H1 (cell line): ENCODE measurements at regions not wholly inside any gene's neighbourhood (a gene's known extent, or its start where the extent isn't known, plus 50 kb on each side); places are given as distances from the start of the nearest gene placed in this dataset.

Experiments used
- CTCF ChIA-PET: fragments of 300-600 bp; sonication (Branson Sonifier 250); formaldehyde crosslinking; loops from one replicate; lab custom pipeline; 2021; ENCODE audit not compliant: partially characterized antibody; lab: Charles Lee
- POLR2A ChIA-PET: fragments of 300-600 bp; sonication (Branson Sonifier 250); formaldehyde crosslinking; loops from one replicate; lab custom pipeline; 2021; ENCODE audit warnings: inconsistent platforms; ENCODE audit not compliant: partially characterized antibody; lab: Charles Lee
- DNase-seq, 2 experiments: peaks; one replicate each; pipeline versions ENCODE4 v3.0.0 to v3.0.0-alpha.2; 2010 to 2022; ENCODE audit warnings: low spot score in 2 of 2, low read depth in 1 of 2, mixed read lengths in 1 of 2
- FAIRE-seq: peaks from 2 replicates; lab custom pipeline; 2011; peaks lifted over from hg19 to GRCh38; lab: Jason Lieb, UNC
- H2AFZ ChIP-seq: 2 replicates; pipeline ENCODE4 v1.8.1; 2012; ENCODE audit warnings: low read length, inconsistent platforms
- H2AK5ac ChIP-seq: 2 replicates; pipeline ENCODE4 v1.6.1; 2013; ENCODE audit warnings: low read depth, low read length
- H2BK120ac ChIP-seq: replicated peaks from 2 replicates; pipeline ENCODE3; 2013; ENCODE audit warnings: low read depth, low read length, inconsistent platforms
- H2BK12ac ChIP-seq: 2 replicates; pipeline ENCODE4 v1.6.1; 2013; ENCODE audit warnings: low read depth, low read length
- H2BK15ac ChIP-seq: 2 replicates; pipeline ENCODE4 v1.6.1; 2013; ENCODE audit warnings: low read length
- H2BK20ac ChIP-seq: 2 replicates; pipeline ENCODE4 v1.6.1; 2013; ENCODE audit warnings: low read length
- H2BK5ac ChIP-seq: 2 replicates; pipeline ENCODE4 v1.6.1; 2013; ENCODE audit warnings: low read depth, low read length
- H3K14ac ChIP-seq: 2 replicates; pipeline ENCODE4 v1.6.1; 2013; ENCODE audit warnings: inconsistent platforms; ENCODE audit not compliant: insufficient read length
- H3K18ac ChIP-seq: 2 replicates; pipeline ENCODE4 v1.6.1; 2013; ENCODE audit warnings: low read length; ENCODE audit errors: extremely low read depth
- H3K23ac ChIP-seq: 2 replicates; pipeline ENCODE4 v1.6.1; 2013; ENCODE audit warnings: inconsistent platforms; ENCODE audit not compliant: insufficient read length
- H3K23me2 ChIP-seq: 2 replicates; pipeline ENCODE4 v1.6.1; 2013; ENCODE audit warnings: low read depth, low read length
- H3K27ac ChIP-seq: 2 replicates; pipeline ENCODE4 v1.6.1; 2011; ENCODE audit warnings: low read depth, low read length, inconsistent platforms
- H3K27me3 ChIP-seq, 4 experiments: replicated peaks in 1 of 4; 1 replicate in 1 of 4; 2 replicates in 3 of 4; pipeline versions ENCODE4 v1.6.1 to v1.8.1; 2011 to 2013; ENCODE audit warnings: low read length in 3 of 4, mild to moderate bottlenecking in 3 of 4, inconsistent platforms in 2 of 4, mixed read lengths in 2 of 4, moderate library complexity in 1 of 4; ENCODE audit not compliant: control insufficient read depth in 3 of 4, insufficient read depth in 3 of 4; ENCODE audit errors: extremely low read depth in 1 of 4
- H3K36me3 ChIP-seq, 4 experiments: 2 replicates each; pipeline versions ENCODE4 v1.6.1 to v1.8.1; 2011 to 2013; ENCODE audit warnings: mild to moderate bottlenecking in 4 of 4, low read length in 3 of 4, moderate library complexity in 2 of 4, control low read depth in 1 of 4, inconsistent platforms in 1 of 4; ENCODE audit not compliant: insufficient read depth in 4 of 4, control insufficient read depth in 2 of 4
- H3K4ac ChIP-seq: replicated peaks from 2 replicates; pipeline ENCODE3; 2013; ENCODE audit warnings: low read length, low read depth, mixed read lengths, inconsistent platforms; ENCODE audit not compliant: insufficient read length
- H3K4me1 ChIP-seq, 4 experiments: replicated peaks in 1 of 4; 1 replicate in 1 of 4; 2 replicates in 3 of 4; pipeline versions ENCODE4 v1.6.1 to v1.8.1; 2011 to 2013; ENCODE audit warnings: low read length in 3 of 4, inconsistent platforms in 2 of 4, mixed read lengths in 1 of 4; ENCODE audit not compliant: insufficient read depth in 4 of 4, control insufficient read depth in 3 of 4
- H3K4me2 ChIP-seq, 2 experiments: 2 replicates each; pipeline versions ENCODE4 v1.6.1 to v1.8.1; 2011 to 2013; ENCODE audit warnings: low read depth in 2 of 2, low read length in 2 of 2, control low read depth in 1 of 2, inconsistent platforms in 1 of 2, mild to moderate bottlenecking in 1 of 2; ENCODE audit not compliant: insufficient read depth in 1 of 2
- H3K4me3 ChIP-seq, 4 experiments: fragments of 200-600, 300-600 bp in 1 of 4; sonication (generic), shearing (Covaris generic), sonication (Bioruptor Twin) in 1 of 4; 2 replicates each; pipeline versions ENCODE4 v1.5.1 to v1.8.1; 2011 to 2016; ENCODE audit warnings: low read length in 4 of 4, low read depth in 3 of 4, control low read depth in 2 of 4, inconsistent platforms in 2 of 4, mild to moderate bottlenecking in 2 of 4, mixed read lengths in 1 of 4, moderate library complexity in 1 of 4; ENCODE audit not compliant: insufficient read depth in 2 of 4; ENCODE audit errors: extremely low read depth in 1 of 4
- H3K56ac ChIP-seq: replicated peaks from 2 replicates; pipeline ENCODE3; 2013; ENCODE audit warnings: low read depth, mild to moderate bottlenecking, mixed read lengths, low read length, inconsistent platforms; ENCODE audit not compliant: insufficient read length
- H3K79me1 ChIP-seq: 2 replicates; pipeline ENCODE4 v1.6.1; 2013; ENCODE audit warnings: low read depth, low read length, control low read depth
- H3K79me2 ChIP-seq, 2 experiments: 2 replicates each; pipeline versions ENCODE4 v1.6.1 to v1.8.1; 2012 to 2013; ENCODE audit warnings: low read length in 2 of 2, mild to moderate bottlenecking in 2 of 2, inconsistent platforms in 1 of 2; ENCODE audit not compliant: insufficient read depth in 2 of 2, control insufficient read depth in 1 of 2
- H3K9ac ChIP-seq, 4 experiments: replicated peaks in 1 of 4; 1 replicate in 1 of 4; 2 replicates in 3 of 4; pipeline versions ENCODE4 v1.6.1 to v1.8.1; 2011 to 2013; ENCODE audit warnings: low read depth in 3 of 4, low read length in 3 of 4, control low read depth in 2 of 4, mild to moderate bottlenecking in 2 of 4, moderate library complexity in 2 of 4, inconsistent platforms in 1 of 4; ENCODE audit errors: extremely low read depth in 1 of 4
- H3K9me3 ChIP-seq, 2 experiments: 2 replicates each; pipeline versions ENCODE4 v1.6.1 to v1.8.1; 2012 to 2013; ENCODE audit warnings: mild to moderate bottlenecking in 2 of 2, moderate library complexity in 2 of 2, control low read depth in 1 of 2, inconsistent platforms in 1 of 2, low read depth in 1 of 2, low read length in 1 of 2, mixed read lengths in 1 of 2; ENCODE audit not compliant: insufficient read depth in 2 of 2
- H4K20me1 ChIP-seq, 2 experiments: replicated peaks in 1 of 2; 2 replicates each; pipeline versions ENCODE3 to v1.8.1; 2011 to 2013; ENCODE audit warnings: inconsistent platforms in 2 of 2, low read length in 2 of 2, mild to moderate bottlenecking in 1 of 2; ENCODE audit not compliant: insufficient read depth in 2 of 2, control insufficient read depth in 1 of 2
- H4K5ac ChIP-seq: 2 replicates; pipeline ENCODE4 v1.6.1; 2013; ENCODE audit warnings: low read length, low read depth, mixed read lengths, inconsistent platforms; ENCODE audit not compliant: insufficient read length
- H4K8ac ChIP-seq: 2 replicates; pipeline ENCODE4 v1.8.0; 2013; ENCODE audit warnings: mild to moderate bottlenecking, moderate library complexity, low read length, inconsistent platforms; ENCODE audit not compliant: insufficient read depth; ENCODE audit errors: extremely low read depth
- H4K91ac ChIP-seq: replicated peaks from 2 replicates; pipeline ENCODE3; 2013; ENCODE audit warnings: low read length, mixed read lengths, inconsistent platforms; ENCODE audit not compliant: insufficient read length
- MAFK ChIP-seq: IDR thresholded peaks from 2 replicates; pipeline ENCODE4 v1.6.1; 2012; ENCODE audit warnings: low read depth, mild to moderate bottlenecking, improper control_type of control experiment, low read length
- RBBP5 ChIP-seq: IDR thresholded peaks from 2 replicates; pipeline ENCODE4 v1.7.1; 2012; ENCODE audit warnings: low read depth, mild to moderate bottlenecking, inconsistent platforms, low read length, moderate library complexity, borderline replicate concordance
- WGBS, 2 experiments: shearing (Covaris generic) in 1 of 2; methylation state at CpG; one replicate each; pipeline versions ENCODE4 v1.1.6 to v1.1.7; 2013 to 2015; ENCODE audit warnings: low lambda C conversion rate in 2 of 2, mixed read lengths in 2 of 2, inconsistent platforms in 1 of 2, low coverage in 1 of 2, missing lambda C conversion rate in 1 of 2; ENCODE audit not compliant: insufficient replicate concordance in 2 of 2, insufficient coverage in 1 of 2, insufficient read length in 1 of 2; ENCODE audit errors: extremely low coverage in 1 of 2, missing lambda C conversion rate in 1 of 2; 5-methylcytosine and 5-hydroxymethylcytosine counted together

DNA sequence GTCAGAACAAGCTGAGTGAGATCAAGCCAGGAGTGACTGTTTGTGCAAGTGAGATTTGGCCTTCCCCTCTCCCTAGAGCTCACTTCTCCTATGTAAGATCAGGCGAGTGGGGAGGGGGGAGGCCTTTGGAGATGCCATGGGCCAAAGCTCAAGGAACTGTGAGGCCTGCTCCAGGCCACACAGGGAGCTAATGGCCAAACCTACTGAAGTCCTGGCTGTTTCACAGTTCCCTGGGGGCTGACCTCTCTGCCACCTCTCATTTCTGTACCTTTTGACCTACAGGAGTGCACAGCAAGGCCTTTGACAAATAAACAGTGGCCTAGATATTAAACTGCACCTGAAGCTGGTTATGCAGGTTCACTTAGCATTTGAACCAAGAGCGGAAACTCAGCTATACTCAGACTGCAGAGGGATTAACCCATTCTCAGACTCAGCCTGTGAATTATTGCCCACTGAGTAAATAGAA, 235.0 kb upstream of the NT5C1B start:
- DNase-seq = no peak

More for the DNA sequence above, 235.0 kb upstream of the NT5C1B start:
- H3K79me1 ChIP-seq = no peaks in the 10 kb centered on the region
- H4K8ac ChIP-seq = no peak overlapping the region
- H3K36me3 ChIP-seq = no peaks in the 10 kb centered on the region
- H3K18ac ChIP-seq = peak overlapping the region; percentile 21; the same call in 1 of the 2 replicates
- H4K20me1 ChIP-seq = no peaks in the 10 kb centered on the region
- H2BK15ac ChIP-seq = no peak overlapping the region
- H3K4me1 ChIP-seq = 0 out of 7 replicates have a peak, but pooled peaks cover 0 to 3% (median 0%) of the 10 kb centered on the region in 4 experiments
- no peak overlapping the region for H3K9ac ChIP-seq
- no peak overlapping the region for H3K4me3 ChIP-seq
- H2BK5ac ChIP-seq = no peak overlapping the region
- no peak for FAIRE-seq
- H2BK20ac ChIP-seq = no peak overlapping the region
- H2BK12ac ChIP-seq = no peak overlapping the region
- no peak overlapping the region for H2AK5ac ChIP-seq
- H3K23me2 ChIP-seq = no peaks in the 10 kb centered on the region
- no peak overlapping the region for H3K56ac ChIP-seq
- ChIA-PET CTCF (interaction anchor here (0.7 to 1.9 kb wide), 20 partner anchors 9 to 535 kb away, joined by 3 to 16 read pairs (median 4); partner anchors contain the start of gene OSR1), POLR2A (no interaction called here)
- H3K27ac ChIP-seq = no peak overlapping the region
- no peak overlapping the region for H4K91ac ChIP-seq
- H3K4ac ChIP-seq = no peak overlapping the region
- 48% methylated on average over 2 of the region's 2 CpGs; no CpG with 5 or more reads in 1 of the 2 experiments for WGBS, 2 experiments
- H3K9me3 ChIP-seq = no peaks in the 10 kb centered on the region
- H2AFZ ChIP-seq = peak overlapping the region; percentile 21; the same call in 1 of the 2 replicates
- H3K23ac ChIP-seq = no peak overlapping the region
- TF ChIP-seq RBBP5 (no peak), MAFK (no peak)
- H3K79me2 ChIP-seq = no peaks in the 10 kb centered on the region
- no peak overlapping the region for H4K5ac ChIP-seq
- H3K4me2 ChIP-seq = no peak overlapping the region
- H3K14ac ChIP-seq = no peak overlapping the region
- H2BK120ac ChIP-seq = no peak overlapping the region
- no peaks in the 10 kb centered on the region for H3K27me3 ChIP-seq
